ENCODE measurements at regions not wholly inside any gene's neighbourhood (a gene's known extent, or its start where the extent isn't known, plus 50 kb on each side); places are given as distances from the start of the nearest gene placed in this dataset.

GRCh38 chr5:38716516-38716915, 129.3 kb upstream of the OSMR start:
- no peaks in the 10 kb centered on the region for H3K36me3 ChIP-seq (replicated peaks in 1 of 2; ENCODE audit: control insufficient read depth in 1 of 2, insufficient read depth in 2 of 2, low read length in 2 of 2)
- no peak overlapping the region for H3K4me3 Mint-ChIP-seq
- H3K27ac Mint-ChIP-seq, result no peak overlapping the region
- H3K9me3 Mint-ChIP-seq, result peaks cover 0 to 4% (median 0%) of the 10 kb centered on the region in 7 donors
- no peaks in the 10 kb centered on the region for H3K4me1 ChIP-seq (ENCODE audit: control insufficient read depth in 1 of 2, insufficient read depth in 2 of 2, low read length in 2 of 2)
- H3K36me3 Mint-ChIP-seq, result no peaks in the 10 kb centered on the region
- H3K9ac ChIP-seq (ENCODE audit: insufficient read depth, low read length, poor library complexity, severe bottlenecking), result no peak overlapping the region
- no peak for TF ChIP-seq CTCF (IDR thresholded peaks at IDR 0.05)
- peaks cover 3 to 7% (median 3%) of the 10 kb centered on the region in 3 donors for H3K27me3 Mint-ChIP-seq (ENCODE audit: low read depth in 3 of 3)
- no peak overlapping the region for H3K4me3 ChIP-seq (replicated peaks in 1 of 3; ENCODE audit: low read depth in 2 of 3, low read length in 3 of 3)
- H3K9me3 ChIP-seq (replicated peaks in 1 of 2; ENCODE audit: control insufficient read depth in 1 of 2, insufficient read depth in 1 of 2, low read length in 2 of 2), result no peaks in the 10 kb centered on the region
- H3K27ac ChIP-seq (ENCODE audit: low read depth in 1 of 2, low read length in 2 of 2), result no peak overlapping the region
- H2AFZ ChIP-seq (ENCODE audit: insufficient read depth, low read depth, low read length, poor library complexity, severe bottlenecking), result no peak overlapping the region
- H3K27me3 ChIP-seq (ENCODE audit: control insufficient read depth in 2 of 2, insufficient read depth in 2 of 2, low read length in 2 of 2), result no peaks in the 10 kb centered on the region
- no peaks in the 10 kb centered on the region for H3K4me1 Mint-ChIP-seq
- no peak for DNase-seq
- intact Hi-C loops (cut with micrococcal nuclease), result no loop called here
- no peak overlapping the region for H3K4me2 ChIP-seq (replicated peaks; ENCODE audit: extremely low read depth, low read length, poor library complexity, severe bottlenecking)
- no CpG with 5 or more reads among the region's 5 CpGs for WGBS (ENCODE audit: insufficient coverage)
- H4K20me1 ChIP-seq (ENCODE audit: insufficient read depth, low read length), result no peaks in the 10 kb centered on the region
- H3K79me2 ChIP-seq (ENCODE audit: insufficient read depth, low read length), result no peaks in the 10 kb centered on the region

GRCh38 chr5:38718771-38719391, 126.9 kb upstream of the OSMR start:
- H3K79me2 ChIP-seq (ENCODE audit: insufficient read depth, low read length), result no peaks in the 10 kb centered on the region
- no peaks in the 10 kb centered on the region for H3K36me3 ChIP-seq (replicated peaks in 1 of 2; ENCODE audit: control insufficient read depth in 1 of 2, insufficient read depth in 2 of 2, low read length in 2 of 2)
- no peaks in the 10 kb centered on the region for H3K9me3 ChIP-seq (replicated peaks in 1 of 2; ENCODE audit: control insufficient read depth in 1 of 2, insufficient read depth in 1 of 2, low read length in 2 of 2)
- peaks cover 3 to 4% (median 3%) of the 10 kb centered on the region in 3 donors for H3K27me3 Mint-ChIP-seq (ENCODE audit: low read depth in 3 of 3)
- peaks cover 0 to 4% (median 0%) of the 10 kb centered on the region in 7 donors for H3K9me3 Mint-ChIP-seq
- no peak overlapping the region for H3K27ac Mint-ChIP-seq
- H4K20me1 ChIP-seq (ENCODE audit: insufficient read depth, low read length), result no peaks in the 10 kb centered on the region
- no peak overlapping the region for H3K4me3 Mint-ChIP-seq
- H3K9ac ChIP-seq (ENCODE audit: insufficient read depth, low read length, poor library complexity, severe bottlenecking), result no peak overlapping the region
- no peak for TF ChIP-seq CTCF (IDR thresholded peaks at IDR 0.05)
- intact Hi-C loops (cut with micrococcal nuclease), result no loop called here
- no peak overlapping the region for H3K4me3 ChIP-seq (replicated peaks in 1 of 3; ENCODE audit: low read depth in 2 of 3, low read length in 3 of 3)
- no peak overlapping the region for H3K27ac ChIP-seq (ENCODE audit: low read depth in 1 of 2, low read length in 2 of 2)
- H3K27me3 ChIP-seq (ENCODE audit: control insufficient read depth in 2 of 2, insufficient read depth in 2 of 2, low read length in 2 of 2), result no peaks in the 10 kb centered on the region
- no peaks in the 10 kb centered on the region for H3K4me1 ChIP-seq (ENCODE audit: control insufficient read depth in 1 of 2, insufficient read depth in 2 of 2, low read length in 2 of 2)
- H3K4me2 ChIP-seq (replicated peaks; ENCODE audit: extremely low read depth, low read length, poor library complexity, severe bottlenecking), result no peak overlapping the region
- H3K36me3 Mint-ChIP-seq, result no peaks in the 10 kb centered on the region
- no peak for DNase-seq
- WGBS (ENCODE audit: insufficient coverage), result 89% methylated on average over 3 of the region's 6 CpGs
- H2AFZ ChIP-seq (ENCODE audit: insufficient read depth, low read depth, low read length, poor library complexity, severe bottlenecking), result no peak overlapping the region
- H3K4me1 Mint-ChIP-seq, result no peaks in the 10 kb centered on the region

Data from CD14-positive monocyte (primary cell).